MCF 10A (cell line): ENCODE measurements at regions not wholly inside any gene's neighbourhood (a gene's known extent, or its start where the extent isn't known, plus 50 kb on each side); places are given as distances from the start of the nearest gene placed in this dataset.
"Not testable (repeated sequence)": the region's sequence is repeated elsewhere in the genome, so short reads cannot be mapped to it uniquely, and the experiment has no call there.

Source experiments
- BruUV-seq: library from RNA; stranded (reverse); fragments of 400-500 nt; replicated peaks from 2 replicates; lab custom pipeline; 2021; lab: Mats Ljungman, UMichigan
- CTCF ChIA-PET: fragments of 300-600 bp; sonication (Branson Sonifier 250); formaldehyde crosslinking; extraction: SDS; loops from one replicate; lab custom pipeline; 2021; ENCODE audit warnings: antibody characterized with exemption, inconsistent platforms; lab: Yijun Ruan, JAX
- POLR2A ChIA-PET: fragments of 300-600, 350-650 bp; sonication (Branson Sonifier 250); formaldehyde crosslinking; extraction: SDS; loops from one replicate; lab custom pipeline; 2020; ENCODE audit warnings: antibody characterized with exemption, inconsistent platforms; lab: Yijun Ruan, JAX
- DNase-seq: peaks from one replicate; pipeline ENCODE4 v3.0.0-alpha.2; 2018; ENCODE audit not compliant: unreplicated experiment
- H3K27ac Mint-ChIP-seq: one replicate; pipeline ENCODE4 v1.8.0; 2022; ENCODE audit warnings: mild to moderate bottlenecking, low read depth, mixed read lengths; ENCODE audit not compliant: unreplicated experiment
- H3K27me3 Mint-ChIP-seq: one replicate; pipeline ENCODE4 v1.8.0; 2022; ENCODE audit warnings: mixed read lengths; ENCODE audit not compliant: insufficient read depth, unreplicated experiment
- H3K36me3 Mint-ChIP-seq: one replicate; pipeline ENCODE4 v1.8.0; 2022; ENCODE audit warnings: mild to moderate bottlenecking, moderate library complexity, mixed read lengths; ENCODE audit not compliant: insufficient read depth, unreplicated experiment
- H3K4me1 Mint-ChIP-seq: one replicate; pipeline ENCODE4 v1.8.0; 2022; ENCODE audit warnings: mixed read lengths; ENCODE audit not compliant: insufficient read depth, unreplicated experiment
- H3K4me3 Mint-ChIP-seq: one replicate; pipeline ENCODE4 v1.8.0; 2022; ENCODE audit warnings: mild to moderate bottlenecking, moderate library complexity, mixed read lengths; ENCODE audit not compliant: unreplicated experiment
- H3K9me3 Mint-ChIP-seq: one replicate; pipeline ENCODE4 v1.8.0; 2022; ENCODE audit warnings: mixed read lengths; ENCODE audit not compliant: unreplicated experiment
- CTCF ChIP-seq: fragments of 200-600 bp; IDR thresholded peaks from one replicate; pipeline ENCODE4 v1.8.0; 2022; ENCODE audit warnings: antibody characterized with exemption, mild to moderate bottlenecking; ENCODE audit not compliant: unreplicated experiment
- intact Hi-C: fragments of 100-400 bp; cut with micrococcal nuclease; formaldehyde crosslinking; loops from 2 replicates; pipeline ENCODE4 v1.14.1; 2022

- intact Hi-C loops = no loop called here
- no peaks in the 10 kb centered on the region for H3K4me1 Mint-ChIP-seq
- DNase-seq = no peak
- ChIA-PET CTCF (interaction anchor here (3.0 kb wide), 1 partner anchor 14 kb away, joined by 14 read pairs; no protein-coding TSS in a partner anchor), POLR2A (no interaction called here)
- no TSS peak for BruUV-seq
- no peak overlapping the region for H3K27ac Mint-ChIP-seq
- no peaks in the 10 kb centered on the region for H3K36me3 Mint-ChIP-seq
- no peak overlapping the region for H3K4me3 Mint-ChIP-seq
- no peak for TF ChIP-seq CTCF
- H3K9me3 Mint-ChIP-seq = no peaks in the 10 kb centered on the region
- H3K27me3 Mint-ChIP-seq = peaks cover 24% of the 10 kb centered on the region
Observed at GRCh38 chr9:33708441-33708840, 86.9 kb upstream of the PRSS3 start.

GRCh38 chr9:33709269-33709668, 86.1 kb upstream of the PRSS3 start:
- CTCF ChIA-PET = interaction anchor here (0.6 kb wide), 1 partner anchor 9 kb away, joined by 3 read pairs; no protein-coding TSS in a partner anchor
- intact Hi-C loops = no loop called here
- no peak for DNase-seq
- Mint-ChIP-seq H3K36me3 (no peaks in the 10 kb centered on the region), H3K27ac (no peak overlapping the region), H3K27me3 (peaks cover 24% of the 10 kb centered on the region), H3K4me3 (no peak overlapping the region), H3K4me1 (no peaks in the 10 kb centered on the region), H3K9me3 (no peaks in the 10 kb centered on the region)
- no peak for TF ChIP-seq CTCF
- BruUV-seq = no TSS peak
- POLR2A ChIA-PET = interaction anchor here (1.0 kb wide), 1 partner anchor 87 kb away, joined by 5 read pairs; no protein-coding TSS in a partner anchor

- H3K9me3 Mint-ChIP-seq, H3K4me3 Mint-ChIP-seq, H3K36me3 Mint-ChIP-seq, DNase-seq, POLR2A ChIA-PET, CTCF ChIA-PET, BruUV-seq, H3K4me1 Mint-ChIP-seq, intact Hi-C loops, H3K27ac Mint-ChIP-seq: not testable (repeated sequence)
- H3K27me3 Mint-ChIP-seq = peaks cover 33% of the 10 kb centered on the region
Observed at GRCh38 chr9:33711418-33711817, 83.9 kb upstream of the PRSS3 start.

- no peak for DNase-seq
- Mint-ChIP-seq H3K4me1 (no peaks in the 10 kb centered on the region), H3K27ac (no peak overlapping the region), H3K9me3 (no peaks in the 10 kb centered on the region), H3K36me3 (no peaks in the 10 kb centered on the region), H3K4me3 (no peak overlapping the region), H3K27me3 (peaks cover 53% of the 10 kb centered on the region)
- no peak for TF ChIP-seq CTCF
- ChIA-PET CTCF (interaction anchor here (1.0 kb wide), 1 partner anchor 91 kb away, joined by 3 read pairs; no protein-coding TSS in a partner anchor), POLR2A (no interaction called here)
- BruUV-seq = no TSS peak
- intact Hi-C loops = no loop called here
Observed at GRCh38 chr9:33714989-33715388, 80.4 kb upstream of the PRSS3 start.
